Upper lobe of left lung (tissue), 4 donors: ENCODE measurements at regions not wholly inside any gene's neighbourhood (a gene's known extent, or its start where the extent isn't known, plus 50 kb on each side); places are given as distances from the start of the nearest gene placed in this dataset.

Experiments used
- EP300 ChIP-seq, 4 donors: sonication (generic); formaldehyde crosslinking; IDR thresholded peaks; one replicate each; pipeline ENCODE4 v1.5.1; 2017; ENCODE audit warnings: antibody characterized with exemption in 4 of 4, control low read depth in 2 of 4
- POLR2AphosphoS5 ChIP-seq, 2 donors: sonication (generic); formaldehyde crosslinking; IDR thresholded peaks; one replicate each; pipeline ENCODE4 v1.5.1; 2017; ENCODE audit warnings: antibody characterized with exemption in 2 of 2

DNA sequence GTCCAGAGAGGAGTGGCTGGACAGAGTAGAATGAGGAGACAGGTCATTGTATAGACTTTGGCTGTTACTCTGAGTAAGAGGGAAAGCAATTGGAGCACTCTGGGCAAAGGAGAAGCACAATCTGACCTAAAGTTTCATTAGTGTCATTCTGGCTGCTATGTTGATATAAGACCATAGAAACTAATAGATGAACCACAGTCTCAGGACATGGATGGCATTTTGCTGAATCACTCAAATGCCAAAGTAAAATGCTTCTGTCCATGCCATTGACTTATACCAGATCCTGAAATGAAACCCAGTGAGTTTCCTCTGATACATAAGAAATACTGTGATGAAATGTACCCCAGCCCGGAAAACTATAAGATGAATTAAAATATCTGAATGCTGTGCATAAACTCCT, 65.8 kb upstream of the COCH start:
- TF ChIP-seq EP300 (IDR thresholded peaks at IDR 0.05) (no peak), POLR2AphosphoS5 (IDR thresholded peaks at IDR 0.05) (no peak)
